Fibroblast of villous mesenchyme (primary cell): ENCODE measurements at regions not wholly inside any gene's neighbourhood (a gene's known extent, or its start where the extent isn't known, plus 50 kb on each side); places are given as distances from the start of the nearest gene placed in this dataset.

Experiments
- DNase-seq: peaks from one replicate; pipeline ENCODE4 v3.0.0-alpha.2; 2010; ENCODE audit warnings: low read depth
- H3K4me3 ChIP-seq: 2 replicates; pipeline ENCODE4 v1.5.1; 2011; ENCODE audit warnings: low read depth, mild to moderate bottlenecking, low read length
- CTCF ChIP-seq: IDR thresholded peaks from 2 replicates; pipeline ENCODE4 v1.5.1; 2012; ENCODE audit warnings: low read depth, mild to moderate bottlenecking, low read length; ENCODE audit not compliant: insufficient read depth

- TF ChIP-seq CTCF: no peak
- DNase-seq: no peak
- H3K4me3 ChIP-seq: no peak overlapping the region
Observed at GRCh38 chr17:10993126-10993525, 155.2 kb upstream of the PIRT start.

DNA sequence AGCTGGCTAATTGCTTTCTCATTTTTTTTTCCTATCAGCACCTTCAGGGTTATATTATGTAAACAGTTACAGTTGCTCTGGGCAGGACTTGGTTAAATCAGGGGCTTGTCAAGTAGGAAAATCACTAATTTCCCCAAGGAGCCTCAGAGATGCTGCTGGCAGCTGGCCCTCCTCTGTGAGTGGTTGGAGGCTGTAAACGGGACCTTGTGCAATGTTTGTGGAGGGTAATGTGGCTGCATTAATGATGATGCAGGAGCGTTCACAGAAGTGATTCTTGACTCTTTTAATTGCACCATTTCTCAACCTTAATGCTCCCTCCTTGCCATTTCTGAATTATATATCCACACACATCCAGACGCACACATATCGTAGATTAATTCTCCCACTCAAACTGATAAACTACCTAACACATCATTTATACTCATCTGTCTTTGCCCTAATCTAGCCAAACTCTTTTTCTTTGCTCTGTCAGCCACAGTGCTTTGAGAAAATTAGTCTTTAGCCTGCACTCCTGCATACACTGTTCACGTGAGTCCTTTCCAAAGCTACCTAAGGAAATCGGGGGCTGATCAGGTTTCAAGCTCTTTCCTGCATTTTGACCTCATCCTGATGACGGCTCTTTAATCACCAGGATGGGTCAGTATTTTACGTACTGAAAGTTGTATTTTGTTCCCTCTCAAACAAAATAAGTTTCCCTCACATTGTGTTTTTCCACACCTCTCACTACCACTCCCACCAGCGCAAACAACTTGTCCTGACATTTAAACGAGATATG is 154.4 kb upstream of the PIRT start:
- TF ChIP-seq CTCF: no peak
- H3K4me3 ChIP-seq: no peak overlapping the region
- no peak for DNase-seq

DNA sequence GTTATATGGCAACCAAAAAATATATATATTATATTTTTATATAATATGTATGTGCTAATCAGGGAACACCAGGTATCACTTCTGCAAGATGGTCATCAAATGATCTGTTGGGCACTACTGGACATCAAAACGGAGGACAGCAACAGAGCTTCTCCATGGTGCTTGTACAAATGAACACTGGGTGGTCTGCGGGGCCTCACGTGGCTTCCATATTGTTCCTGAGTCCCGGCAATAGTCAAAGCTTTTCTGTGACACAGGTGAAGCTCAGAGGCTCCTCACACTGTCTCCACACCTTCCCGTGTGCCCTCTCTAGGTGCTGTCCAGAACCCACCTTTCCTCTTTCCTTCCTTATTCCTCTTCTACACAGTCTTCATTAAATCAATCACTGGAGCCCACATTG is 149.9 kb upstream of the PIRT start:
- no peak overlapping the region for H3K4me3 ChIP-seq
- DNase-seq: no peak

DNA sequence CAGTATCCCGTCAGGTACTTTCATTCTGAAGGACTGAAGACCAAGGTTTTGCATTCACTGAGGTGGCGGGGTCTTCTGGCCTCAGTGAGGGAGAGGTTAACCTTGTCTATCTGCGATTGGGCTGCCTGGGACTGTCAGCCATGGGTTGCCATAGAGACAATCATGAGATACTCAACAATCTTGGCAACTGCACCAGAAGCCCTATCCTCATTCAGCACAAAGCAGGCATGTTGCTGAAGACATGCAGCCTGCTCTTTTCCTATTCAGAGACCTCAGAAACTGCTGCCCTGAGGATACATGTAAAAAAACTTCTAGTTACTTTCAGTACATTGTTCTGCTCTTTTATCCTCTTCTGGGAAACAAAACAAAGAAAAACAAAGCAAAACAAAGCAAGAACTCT is 146.3 kb upstream of the PIRT start:
- no peak for DNase-seq
- H3K4me3 ChIP-seq: no peak overlapping the region
- TF ChIP-seq CTCF: no peak

More for the DNA sequence above, 149.9 kb upstream of the PIRT start:
- no peak for TF ChIP-seq CTCF

GRCh38 chr17:10976401-10976800 is 138.5 kb upstream of the PIRT start:
- no peak for DNase-seq
- no peak for TF ChIP-seq CTCF
- no peak overlapping the region for H3K4me3 ChIP-seq

DNA sequence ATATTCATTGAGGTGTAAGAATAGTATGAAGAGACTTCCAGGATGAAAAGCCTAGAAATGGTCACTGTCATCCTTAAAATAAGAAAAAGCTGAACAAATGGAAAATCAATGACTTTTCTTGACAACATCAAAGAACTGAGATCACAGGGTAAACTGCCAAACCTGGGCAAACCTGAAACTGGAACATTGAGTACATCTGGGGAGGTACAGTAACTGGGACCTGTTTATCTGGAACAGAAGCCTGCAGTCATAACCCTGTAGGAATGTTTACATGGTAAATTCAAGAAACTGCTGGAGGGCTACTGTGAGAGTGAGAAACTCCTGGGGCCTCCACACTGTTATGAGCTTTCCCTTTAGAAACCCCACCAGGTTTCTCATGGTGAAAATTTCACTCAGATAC is 130.1 kb upstream of the PIRT start:
- no peak for TF ChIP-seq CTCF
- DNase-seq: no peak
- H3K4me3 ChIP-seq: no peak overlapping the region

DNA sequence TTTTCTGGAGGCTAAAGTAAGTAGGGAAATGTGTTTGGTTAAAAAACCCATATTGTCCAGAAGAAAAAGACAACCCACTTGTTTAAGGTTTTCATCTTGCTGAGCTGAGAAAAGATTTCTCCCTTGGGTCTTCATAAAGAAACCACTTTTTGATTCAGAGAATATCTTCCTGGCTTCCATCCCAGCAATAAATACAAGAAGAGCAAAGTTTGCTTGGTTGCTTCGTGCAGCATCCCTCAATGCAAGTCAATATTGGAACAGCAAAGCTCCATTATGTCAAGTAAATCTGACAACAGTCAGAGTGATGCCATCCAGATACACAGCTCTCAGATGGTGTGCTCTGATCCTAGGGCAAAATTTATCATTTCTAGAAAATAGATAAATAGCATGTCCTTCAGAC is 118.9 kb upstream of the PIRT start:
- TF ChIP-seq CTCF: no peak
- DNase-seq: no peak
- no peak overlapping the region for H3K4me3 ChIP-seq
